ENCODE measurements at regions not wholly inside any gene's neighbourhood (a gene's known extent, or its start where the extent isn't known, plus 50 kb on each side); places are given as distances from the start of the nearest gene placed in this dataset.

DNA sequence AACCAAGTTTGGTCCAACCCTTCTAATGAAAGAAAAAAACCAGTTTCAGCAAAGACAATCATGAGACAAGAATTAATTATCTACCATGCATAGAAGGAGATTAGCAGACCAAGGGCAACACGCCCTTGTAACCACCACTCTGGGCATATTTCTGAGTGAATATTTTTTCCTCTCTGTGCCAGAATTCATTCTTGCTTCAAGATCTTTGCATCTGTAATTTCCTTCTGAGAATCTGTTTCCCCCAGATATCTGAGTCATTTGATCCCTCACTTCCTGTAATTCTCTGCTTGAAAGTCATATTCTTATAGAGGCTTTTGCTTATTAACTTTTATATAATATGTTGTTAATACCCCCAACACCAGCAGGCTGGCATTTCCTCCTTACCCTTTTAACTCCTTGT lies 243.7 kb downstream of the SLC16A7 start:
- TF ChIP-seq, protein P1, sequence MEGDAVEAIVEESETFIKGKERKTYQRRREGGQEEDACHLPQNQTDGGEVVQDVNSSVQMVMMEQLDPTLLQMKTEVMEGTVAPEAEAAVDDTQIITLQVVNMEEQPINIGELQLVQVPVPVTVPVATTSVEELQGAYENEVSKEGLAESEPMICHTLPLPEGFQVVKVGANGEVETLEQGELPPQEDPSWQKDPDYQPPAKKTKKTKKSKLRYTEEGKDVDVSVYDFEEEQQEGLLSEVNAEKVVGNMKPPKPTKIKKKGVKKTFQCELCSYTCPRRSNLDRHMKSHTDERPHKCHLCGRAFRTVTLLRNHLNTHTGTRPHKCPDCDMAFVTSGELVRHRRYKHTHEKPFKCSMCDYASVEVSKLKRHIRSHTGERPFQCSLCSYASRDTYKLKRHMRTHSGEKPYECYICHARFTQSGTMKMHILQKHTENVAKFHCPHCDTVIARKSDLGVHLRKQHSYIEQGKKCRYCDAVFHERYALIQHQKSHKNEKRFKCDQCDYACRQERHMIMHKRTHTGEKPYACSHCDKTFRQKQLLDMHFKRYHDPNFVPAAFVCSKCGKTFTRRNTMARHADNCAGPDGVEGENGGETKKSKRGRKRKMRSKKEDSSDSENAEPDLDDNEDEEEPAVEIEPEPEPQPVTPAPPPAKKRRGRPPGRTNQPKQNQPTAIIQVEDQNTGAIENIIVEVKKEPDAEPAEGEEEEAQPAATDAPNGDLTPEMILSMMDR (conservative IDR thresholded peaks at IDR 0.05; ENCODE audit: low read depth, low read length): no peak
- H3K4me3 ChIP-seq (ENCODE audit: low read depth, low read length): no peak overlapping the region
- no peak for DNase-seq (ENCODE audit: low read depth)

DNA sequence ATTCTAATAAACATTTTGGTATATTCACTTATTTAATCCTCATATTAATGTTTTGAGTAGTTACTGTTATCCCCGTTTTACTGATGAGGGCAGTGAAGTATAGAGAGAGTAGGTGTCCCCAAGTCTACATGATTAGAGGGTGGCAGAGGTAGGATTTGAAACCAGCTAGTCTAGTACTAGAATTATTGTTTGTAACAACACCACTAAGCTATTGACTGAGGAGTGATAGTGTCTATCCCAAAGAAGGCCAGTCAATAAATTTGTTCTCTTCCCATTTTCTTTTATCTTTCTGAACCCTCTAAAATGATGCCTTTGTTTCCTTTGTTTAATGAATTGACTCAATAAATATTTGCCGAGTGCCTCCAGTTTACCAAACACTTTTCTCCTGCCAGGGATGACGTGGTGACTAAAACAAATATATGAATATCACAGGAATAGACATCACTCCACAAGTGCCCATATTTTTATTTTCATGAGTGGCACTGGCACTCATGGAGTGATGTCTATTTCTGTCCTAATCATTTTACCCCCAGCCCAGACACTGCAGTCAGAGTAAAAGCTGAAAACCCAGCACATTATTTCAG lies 247.5 kb downstream of the SLC16A7 start:
- TF ChIP-seq, protein P1 (conservative IDR thresholded peaks at IDR 0.05; ENCODE audit: low read depth, low read length): no peak
- H3K4me3 ChIP-seq (ENCODE audit: low read depth, low read length): no peak overlapping the region
- no peak for DNase-seq (ENCODE audit: low read depth)

DNA sequence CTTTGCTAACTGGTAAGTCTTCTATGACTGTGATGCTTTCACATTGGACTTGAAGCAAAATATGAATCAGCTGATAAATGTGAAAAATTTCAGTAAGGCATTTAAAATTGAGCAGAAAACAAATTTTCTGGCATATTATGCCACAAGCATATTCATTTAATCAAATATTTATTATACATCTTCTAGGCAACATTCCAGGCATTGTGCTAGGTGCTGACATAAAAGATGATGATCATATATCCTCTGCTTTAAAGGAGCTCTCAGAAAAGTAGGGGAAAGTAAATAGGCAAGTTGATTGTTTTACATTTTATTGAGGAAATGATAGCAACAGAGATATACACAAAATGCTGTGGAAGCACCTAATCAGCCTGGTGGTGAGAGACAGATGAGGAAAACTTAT lies 248.9 kb downstream of the SLC16A7 start:
- TF ChIP-seq, protein P1 (conservative IDR thresholded peaks at IDR 0.05; ENCODE audit: low read depth, low read length): no peak
- no peak for DNase-seq (ENCODE audit: low read depth)
- H3K4me3 ChIP-seq (ENCODE audit: low read depth, low read length): no peak overlapping the region

DNA sequence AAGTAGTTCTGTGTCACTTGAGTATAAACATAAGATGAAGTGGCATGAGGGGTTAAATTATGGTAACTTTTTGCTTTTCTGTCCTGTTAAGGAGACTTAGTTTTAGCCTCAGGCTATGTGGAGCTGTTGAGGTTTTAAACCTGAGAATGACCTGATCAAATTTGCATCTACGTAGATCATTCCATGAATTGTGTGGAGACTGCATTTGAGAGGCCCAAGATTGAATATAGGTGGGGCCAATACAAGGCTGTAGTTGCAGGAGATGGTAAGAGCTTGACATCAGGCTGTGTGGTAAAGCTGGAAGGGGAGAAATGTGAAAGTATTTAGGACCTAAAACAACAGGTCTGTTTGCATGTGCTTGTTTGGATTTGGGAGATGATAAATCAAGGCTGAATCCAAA lies 249.5 kb downstream of the SLC16A7 start:
- TF ChIP-seq, protein P1 (conservative IDR thresholded peaks at IDR 0.05; ENCODE audit: low read depth, low read length): no peak
- H3K4me3 ChIP-seq (ENCODE audit: low read depth, low read length): no peak overlapping the region
- no peak for DNase-seq (ENCODE audit: low read depth)

DNA sequence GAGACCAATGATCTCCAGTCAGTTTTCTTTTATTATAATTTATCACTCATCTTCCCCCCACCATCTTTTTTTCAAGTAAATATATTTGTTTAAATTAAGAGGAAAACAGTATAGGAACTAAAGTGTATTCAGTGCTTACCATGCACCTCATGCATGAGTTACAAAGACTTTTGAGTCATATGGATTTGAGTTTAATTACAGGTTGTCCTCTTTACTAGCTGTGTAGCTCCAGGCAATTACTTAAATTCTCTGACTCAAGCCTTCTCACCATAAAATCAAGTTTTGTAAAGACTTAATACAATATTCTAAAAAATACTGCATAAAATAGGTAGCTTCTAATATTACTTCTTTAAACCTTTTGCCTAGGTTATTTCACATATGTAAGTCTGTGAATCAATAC lies 251.3 kb downstream of the SLC16A7 start:
- no peak overlapping the region for H3K4me3 ChIP-seq (ENCODE audit: low read depth, low read length)
- TF ChIP-seq, protein P1 (conservative IDR thresholded peaks at IDR 0.05; ENCODE audit: low read depth, low read length): no peak
- no peak for DNase-seq (ENCODE audit: low read depth)

DNA sequence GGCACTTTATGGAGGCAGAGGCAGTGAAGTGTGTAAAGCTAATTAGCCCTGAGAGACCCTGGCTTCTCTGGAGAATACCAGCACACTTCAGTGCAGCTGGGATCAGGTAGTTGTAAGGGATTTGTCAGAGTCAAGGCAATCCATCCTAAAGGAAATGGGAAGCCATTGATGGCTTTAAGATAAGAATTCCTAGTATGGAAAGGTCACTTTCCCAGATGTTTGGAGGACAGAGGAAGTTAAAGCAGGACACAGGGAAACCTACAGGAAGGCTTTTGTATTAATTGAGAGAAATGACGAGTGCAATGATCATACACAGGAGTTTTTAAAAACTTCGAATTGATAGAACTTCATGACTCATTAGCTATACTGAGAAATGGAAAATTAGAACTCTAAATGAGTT lies 254.4 kb downstream of the SLC16A7 start:
- no peak for DNase-seq (ENCODE audit: low read depth)
- H3K4me3 ChIP-seq (ENCODE audit: low read depth, low read length): no peak overlapping the region
- TF ChIP-seq, protein P1 (conservative IDR thresholded peaks at IDR 0.05; ENCODE audit: low read depth, low read length): no peak

DNA sequence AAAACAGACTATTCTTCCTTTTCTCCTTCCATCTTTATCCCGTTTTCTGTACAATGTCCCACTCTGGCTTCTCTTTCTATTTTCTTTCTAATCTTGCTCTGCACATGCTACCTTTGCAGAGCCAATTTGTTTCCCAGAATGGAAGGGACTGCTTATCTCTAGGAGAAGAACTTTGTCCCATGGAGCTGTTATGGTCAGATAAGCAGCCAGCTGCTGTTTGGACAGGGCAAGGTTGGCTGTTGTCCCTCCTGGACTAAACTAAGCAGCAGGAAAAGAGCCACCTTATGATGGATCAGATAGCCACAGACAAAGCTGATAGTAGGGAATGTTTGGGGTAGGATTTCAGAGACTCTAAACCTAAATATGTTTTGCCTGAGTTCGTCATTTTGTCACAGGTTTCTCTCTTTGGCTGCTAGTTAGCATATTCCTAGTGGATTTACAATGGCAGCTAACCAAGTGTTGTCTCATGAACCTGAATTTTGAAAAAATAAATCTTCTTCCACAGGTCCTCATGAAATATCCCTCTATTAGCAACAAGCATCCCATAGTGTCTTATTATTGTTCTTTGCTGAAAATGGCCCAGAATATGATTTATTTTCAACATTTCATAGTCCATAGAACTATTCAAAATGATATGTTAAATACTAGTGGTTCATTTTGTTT lies 262.8 kb downstream of the SLC16A7 start:
- TF ChIP-seq, protein P1 (conservative IDR thresholded peaks at IDR 0.05; ENCODE audit: low read depth, low read length): no peak
- H3K4me3 ChIP-seq (ENCODE audit: low read depth, low read length): no peak overlapping the region
- no peak for DNase-seq (ENCODE audit: low read depth)

All from epithelial cell of proximal tubule (primary cell).